Hippocampal formation (tissue), 2 donors: ENCODE measurements at regions not wholly inside any gene's neighbourhood (a gene's known extent, or its start where the extent isn't known, plus 50 kb on each side); places are given as distances from the start of the nearest gene placed in this dataset.

Experiments
- DNase-seq, 2 donors: peaks; one replicate each; lab custom pipeline; 2025; lab: John Stamatoyannopoulos, UW

DNA sequence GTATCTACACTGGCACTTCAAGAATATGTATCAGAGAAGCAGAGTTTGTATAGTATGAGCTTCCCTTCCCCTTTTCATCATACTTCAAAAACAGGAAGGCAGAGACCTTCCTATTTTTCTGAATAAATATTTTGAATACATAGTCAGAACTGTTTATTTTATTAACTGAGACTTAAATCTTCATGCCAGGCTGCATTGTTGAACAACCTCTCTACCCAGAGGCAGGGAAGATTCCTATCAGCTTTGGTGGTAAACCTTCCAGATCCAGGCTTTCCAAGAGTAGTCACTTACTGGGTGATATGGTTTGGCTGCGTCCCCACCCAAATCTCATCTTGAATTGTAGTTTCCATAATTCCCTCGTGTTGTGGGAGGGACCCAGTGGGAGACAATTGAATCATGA lies 217.4 kb upstream of the ATP11B start:
- DNase-seq = no peak

GRCh38 chr3:182583545-182583944 lies 209.8 kb upstream of the ATP11B start:
- DNase-seq = no peak

GRCh38 chr3:182585532-182586150 lies 207.7 kb upstream of the ATP11B start:
- no peak for DNase-seq

DNA sequence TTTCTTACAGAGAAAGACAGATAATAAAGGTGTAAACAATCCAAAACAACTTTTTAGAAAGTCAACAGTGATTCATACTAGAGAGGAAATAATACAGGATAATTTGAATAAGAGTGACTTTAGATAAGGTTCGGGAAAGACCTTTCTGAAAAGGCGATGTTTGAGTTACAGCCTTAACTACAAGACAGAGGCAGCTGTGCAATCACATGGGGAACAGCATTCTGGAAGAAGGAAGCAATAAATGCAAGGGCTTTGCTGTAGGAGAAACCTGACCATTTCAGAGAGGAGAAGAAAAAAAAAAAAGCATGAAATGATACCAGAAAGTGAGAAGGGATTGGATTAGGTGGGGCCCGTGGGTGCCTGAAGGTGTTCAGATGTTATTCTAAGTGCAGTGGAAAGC lies 200.6 kb upstream of the ATP11B start:
- DNase-seq = no peak

DNA sequence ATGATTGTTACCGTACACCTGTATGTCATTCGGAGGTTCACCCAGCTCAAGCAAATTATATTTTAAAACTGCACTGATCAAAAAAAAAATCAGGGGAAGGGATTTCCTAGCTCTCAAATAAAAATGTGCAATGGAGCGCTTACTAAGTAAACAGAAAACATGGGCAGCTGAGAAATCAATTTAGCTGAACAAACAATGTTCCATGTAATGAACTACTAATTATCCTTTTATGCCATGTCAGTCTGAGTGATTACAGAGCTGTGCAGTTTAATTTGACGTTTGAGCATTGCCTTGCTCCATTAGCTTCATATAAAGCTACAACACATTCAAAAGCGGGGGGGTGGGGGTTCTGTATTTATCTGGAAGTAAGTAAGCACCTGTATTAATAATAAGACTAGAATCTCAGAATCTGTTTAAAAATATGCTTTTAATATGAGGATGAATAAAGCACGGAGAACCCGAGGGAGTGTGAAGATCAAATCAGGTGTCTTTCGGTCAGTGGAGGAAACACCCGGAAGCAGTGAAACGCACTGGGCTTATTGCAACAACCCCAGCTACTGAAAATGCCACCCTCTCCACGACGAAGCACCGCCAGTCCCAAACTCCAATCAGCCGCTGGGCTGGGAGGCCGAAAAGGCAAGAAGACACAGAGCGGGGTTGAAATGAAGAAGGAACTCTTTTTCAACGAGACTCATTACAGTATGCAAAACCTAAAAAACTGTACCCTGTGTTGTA lies 196.5 kb upstream of the ATP11B start:
- no peak for DNase-seq

DNA sequence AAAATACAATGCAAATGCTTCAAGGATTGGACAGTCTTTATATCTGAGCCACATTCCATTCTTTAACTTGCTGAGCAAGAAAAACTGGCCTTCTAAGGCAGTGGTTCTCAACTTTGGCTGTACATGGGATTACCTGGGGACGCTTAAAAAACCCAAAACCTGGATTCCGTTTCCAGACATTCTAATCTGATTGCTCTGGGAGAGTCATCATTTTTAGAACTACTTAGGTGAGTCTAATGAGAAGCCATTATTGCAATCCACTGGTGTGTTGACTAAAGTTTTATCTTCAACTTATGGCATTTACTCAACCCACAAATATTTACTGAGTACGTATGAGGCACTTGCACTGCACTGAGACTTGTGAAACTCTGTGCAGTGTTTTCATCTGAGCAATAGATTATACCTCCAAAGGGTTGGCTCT lies 195.7 kb upstream of the ATP11B start:
- DNase-seq = no peak

DNA sequence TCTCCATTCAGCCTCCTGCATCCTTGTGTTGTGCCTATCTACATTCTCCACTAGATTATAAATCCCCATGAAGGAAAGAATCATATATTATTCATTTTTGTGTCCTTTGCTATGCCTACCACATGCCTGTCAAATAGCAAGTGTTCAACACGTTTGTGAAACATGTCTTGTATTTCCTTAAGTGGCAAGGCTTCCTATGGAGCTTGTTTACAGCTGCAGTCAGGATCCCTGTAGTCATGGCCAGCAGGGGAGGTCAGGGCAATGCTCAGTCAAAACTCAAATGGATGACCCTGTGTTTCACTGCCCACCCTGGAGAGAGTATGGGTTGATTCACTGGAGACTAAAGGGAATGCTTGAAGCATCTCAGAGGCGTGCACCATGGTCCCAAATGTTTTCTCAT lies 191.7 kb upstream of the ATP11B start:
- no peak for DNase-seq

DNA sequence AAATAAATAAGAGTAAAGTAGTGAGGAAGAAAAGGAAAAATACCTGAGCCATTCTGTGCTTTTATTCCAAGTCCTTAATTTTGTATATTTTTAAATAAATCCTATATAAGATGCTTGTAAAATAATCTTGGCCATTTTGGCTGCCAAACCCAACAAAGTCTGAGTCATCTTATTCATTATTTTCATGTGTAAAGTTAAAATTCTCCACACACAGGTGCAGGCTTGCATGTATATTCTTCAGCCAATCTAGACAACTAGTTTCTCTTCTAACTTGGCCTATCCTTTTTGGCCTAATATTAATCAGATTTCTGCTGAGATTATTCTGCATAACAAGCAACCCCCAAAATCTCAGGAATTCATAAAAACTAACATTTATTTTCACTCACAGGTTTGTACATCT lies 189.8 kb upstream of the ATP11B start:
- DNase-seq = no peak

GRCh38 chr3:182605882-182606611 lies 187.3 kb upstream of the ATP11B start:
- DNase-seq = no peak

DNA sequence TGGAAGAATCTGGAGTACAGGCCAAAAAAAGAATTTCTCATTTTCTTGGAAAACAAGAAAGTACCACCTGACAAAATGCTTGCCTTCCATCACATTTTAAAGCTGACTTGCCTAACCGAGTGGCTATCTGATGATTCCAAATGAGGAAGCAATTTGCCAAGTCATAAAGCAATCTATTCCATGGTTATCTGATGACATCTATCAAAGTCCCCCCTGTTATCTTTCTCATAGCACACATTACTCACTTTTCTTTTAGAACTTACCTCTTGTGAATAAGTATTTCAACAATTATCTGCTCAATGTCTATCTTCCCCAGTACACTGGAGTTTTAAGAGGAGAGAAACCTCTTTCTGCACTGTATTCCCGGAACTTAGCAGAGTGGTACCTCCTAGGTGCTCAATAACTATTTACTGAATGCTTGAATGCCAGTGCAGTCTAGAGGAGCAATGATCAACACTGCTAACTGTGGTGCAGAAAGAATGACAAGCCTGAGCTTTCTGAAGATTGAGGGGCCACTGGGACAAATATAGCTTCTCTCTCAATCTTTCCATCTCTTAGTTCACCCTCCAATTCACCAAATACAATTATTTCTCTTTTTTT lies 186.3 kb upstream of the ATP11B start:
- DNase-seq = no peak

- DNase-seq = no peak
These were observed 184.5 kb upstream of the ATP11B start for GRCh38 chr3:182608832-182609231.

GRCh38 chr3:182609575-182610156 lies 183.6 kb upstream of the ATP11B start:
- no peak for DNase-seq

- no peak for DNase-seq
These were observed 181.0 kb upstream of the ATP11B start for GRCh38 chr3:182612332-182612731.

- no peak for DNase-seq
These were observed 175.8 kb upstream of the ATP11B start for GRCh38 chr3:182617500-182617899.

DNA sequence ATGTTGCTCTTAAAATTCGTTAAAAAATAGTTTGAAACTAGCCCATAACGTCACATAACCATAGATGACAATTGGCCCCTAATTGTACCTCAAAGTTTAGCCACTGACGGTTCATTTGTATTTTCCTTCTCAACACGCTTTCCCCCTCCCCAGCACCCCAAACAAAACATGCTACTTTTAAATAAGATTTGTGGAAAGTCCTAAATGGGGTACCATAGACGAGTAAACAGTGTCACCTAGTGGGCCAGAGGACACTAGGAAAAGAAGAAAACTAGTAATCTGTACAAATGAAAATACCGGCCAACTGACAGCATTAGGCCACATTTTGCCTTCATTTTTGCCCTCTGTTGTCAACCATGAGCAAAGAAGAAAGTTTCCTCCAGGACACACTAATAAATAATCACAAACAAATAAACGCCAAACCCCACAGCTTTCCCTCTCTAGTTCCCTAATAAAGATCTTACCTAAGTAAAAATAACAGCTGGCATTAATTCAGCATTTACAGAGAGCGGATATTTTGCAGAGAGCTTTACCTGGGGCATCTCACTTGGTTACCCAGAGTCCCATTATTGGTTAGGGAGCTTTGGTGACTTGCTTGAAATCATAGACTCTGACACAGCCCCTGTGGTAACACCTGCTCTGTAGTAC lies 175.1 kb upstream of the ATP11B start:
- peak; percentile 7 to 78 for DNase-seq

DNA sequence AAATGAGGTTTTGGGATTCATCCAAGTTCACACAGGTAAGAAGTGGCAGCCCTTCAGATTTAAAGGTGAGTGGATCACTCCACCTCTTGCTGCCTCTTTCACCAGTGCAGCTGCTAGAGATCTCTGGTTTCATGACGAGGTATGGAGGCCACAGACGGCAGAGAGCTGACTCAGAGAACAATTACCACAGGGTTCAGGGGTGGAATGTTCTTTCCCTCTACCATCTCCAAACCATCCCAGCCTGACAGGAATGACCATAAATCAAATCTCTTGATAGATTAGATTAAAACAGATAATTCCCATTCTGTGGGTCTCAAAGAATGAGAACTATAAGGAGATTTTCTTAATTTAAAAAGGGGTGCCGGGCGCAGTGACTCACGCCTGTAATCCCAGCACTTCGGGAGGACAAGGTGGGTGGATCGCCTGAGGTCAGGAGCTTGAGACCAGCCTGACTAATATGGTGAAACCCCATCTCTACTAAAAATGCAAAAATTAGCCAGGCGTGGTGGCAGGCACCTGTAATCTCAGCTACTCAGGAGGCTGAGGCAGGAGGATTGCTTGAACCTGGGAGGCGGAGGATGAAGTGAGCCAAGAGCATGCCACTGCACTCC lies 174.2 kb upstream of the ATP11B start:
- DNase-seq = no peak

- no peak for DNase-seq
These were observed 172.4 kb upstream of the ATP11B start for GRCh38 chr3:182620723-182621434.

- peak in 1 of 2 donors; percentile 43 for DNase-seq
These were observed 171.7 kb upstream of the ATP11B start for GRCh38 chr3:182621435-182622240.

- DNase-seq = no peak
These were observed 171.1 kb upstream of the ATP11B start for GRCh38 chr3:182622241-182622545.
